Renal cortical epithelial cell (primary cell): ENCODE measurements at regions not wholly inside any gene's neighbourhood (a gene's known extent, or its start where the extent isn't known, plus 50 kb on each side); places are given as distances from the start of the nearest gene placed in this dataset.
"Not testable (repeated sequence)": the region's sequence is repeated elsewhere in the genome, so short reads cannot be mapped to it uniquely, and the experiment has no call there.

ENCODE experiments used
- DNase-seq: peaks from one replicate; pipeline ENCODE4 v3.0.0-alpha.2; 2011; ENCODE audit warnings: low read depth

DNA sequence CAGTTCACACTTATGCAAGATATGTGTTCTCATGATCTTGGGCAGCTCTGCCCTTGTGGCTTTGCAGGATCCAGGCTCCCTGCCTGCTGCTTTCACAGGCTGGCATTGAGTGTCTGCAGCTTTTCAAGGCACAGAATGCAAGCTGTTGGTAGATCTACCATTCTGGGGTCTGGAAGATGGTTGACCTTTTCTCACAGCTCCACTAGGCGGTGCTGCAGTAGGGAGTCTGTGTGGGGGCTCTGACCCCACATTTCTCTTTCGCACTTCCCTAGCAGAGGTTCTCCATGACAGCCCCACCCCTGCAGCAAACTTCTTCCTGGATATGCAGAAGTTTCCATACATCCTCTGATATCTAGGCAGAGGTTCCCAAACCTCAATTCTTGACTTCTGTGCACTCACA is 500.5 kb downstream of the BRINP3 start:
- no peak for DNase-seq

DNA sequence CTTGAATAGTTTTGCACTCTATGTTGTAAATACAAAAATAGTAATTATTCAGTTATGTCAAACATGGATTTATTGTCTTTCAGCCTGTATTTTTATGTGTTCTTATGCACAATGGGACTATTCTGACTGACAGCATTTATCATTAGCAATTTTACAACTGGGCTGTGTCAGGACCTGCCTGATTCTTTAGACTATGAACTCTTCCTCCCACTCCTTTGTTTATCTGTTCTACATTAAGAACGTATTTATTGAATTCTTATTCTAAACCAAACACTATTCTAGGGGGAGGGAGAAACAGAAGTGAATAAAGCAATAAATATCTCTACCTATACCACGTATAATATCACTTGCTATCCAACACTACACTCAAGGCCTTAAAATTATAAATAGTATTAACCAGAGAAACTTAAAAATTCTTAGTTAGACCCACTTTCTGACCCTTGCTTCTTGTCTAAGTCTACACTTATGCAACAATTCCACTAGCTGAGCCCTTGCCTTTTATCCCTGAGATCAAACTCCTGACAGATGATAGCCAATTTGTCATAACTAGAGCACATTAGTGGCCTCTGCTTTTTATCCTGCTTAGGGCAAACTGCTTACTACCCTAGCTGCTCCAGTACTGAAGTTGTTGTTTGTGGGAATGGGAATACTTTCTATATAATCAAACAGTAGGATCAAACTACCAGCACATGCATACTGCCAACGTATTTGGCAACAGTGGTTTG is 494.3 kb downstream of the BRINP3 start:
- no peak for DNase-seq

DNA sequence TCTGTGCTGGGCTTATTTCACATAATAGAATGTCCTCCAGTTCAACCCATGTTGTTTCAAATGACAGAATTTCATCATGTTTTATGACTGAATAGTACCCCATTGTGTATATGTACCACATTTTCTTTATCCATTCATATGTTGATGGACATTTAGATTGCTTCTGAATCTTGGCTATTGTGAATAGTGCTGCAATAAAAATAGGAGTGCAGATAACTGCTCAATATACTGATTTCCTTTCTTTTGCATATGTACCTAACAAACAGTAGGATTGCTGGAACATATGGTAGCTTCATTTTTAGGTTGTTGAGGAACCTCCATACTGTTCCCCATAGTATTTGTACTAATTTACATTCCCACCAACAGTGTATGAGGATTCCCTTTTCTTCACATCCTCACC is 491.1 kb downstream of the BRINP3 start:
- DNase-seq, result no peak

DNA sequence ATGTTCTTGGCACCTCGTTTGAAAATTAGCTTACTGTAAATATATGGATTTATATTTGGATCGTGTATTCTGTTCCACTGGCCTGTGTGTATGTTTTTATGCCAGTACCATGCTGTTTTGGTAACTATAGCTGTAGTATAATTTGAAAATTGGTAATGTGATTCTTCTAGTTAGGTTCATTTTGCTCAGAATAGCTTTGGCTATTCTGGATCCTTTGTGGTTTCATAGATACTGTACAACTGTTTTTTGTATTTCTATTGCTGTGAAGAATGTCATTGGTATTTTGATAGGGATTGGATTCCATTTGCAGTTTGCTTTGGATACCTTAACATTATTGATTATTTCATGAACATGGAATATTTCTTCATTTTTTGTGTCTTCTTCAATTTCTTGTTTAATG is 490.2 kb downstream of the BRINP3 start:
- no peak for DNase-seq

DNA sequence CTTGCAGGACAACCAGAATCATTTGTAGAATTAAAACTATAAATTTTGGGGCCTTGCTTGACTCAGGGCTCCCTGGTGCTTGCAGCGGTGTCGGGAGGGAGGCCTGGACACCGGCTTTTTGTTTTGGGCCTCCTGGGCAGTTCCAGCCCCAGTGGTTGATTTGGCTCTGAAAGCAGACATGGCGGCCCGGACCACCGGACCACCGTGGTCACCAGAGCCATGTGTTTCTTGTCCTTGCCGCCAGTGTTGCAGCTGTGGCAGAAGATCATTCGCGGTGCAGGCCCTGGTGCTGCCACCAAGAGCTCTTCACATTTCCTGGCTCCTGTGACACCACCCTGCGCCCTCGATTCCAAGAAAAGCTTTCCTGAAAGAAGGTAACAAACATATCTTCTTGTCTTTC is 484.8 kb downstream of the BRINP3 start:
- no peak for DNase-seq

DNA sequence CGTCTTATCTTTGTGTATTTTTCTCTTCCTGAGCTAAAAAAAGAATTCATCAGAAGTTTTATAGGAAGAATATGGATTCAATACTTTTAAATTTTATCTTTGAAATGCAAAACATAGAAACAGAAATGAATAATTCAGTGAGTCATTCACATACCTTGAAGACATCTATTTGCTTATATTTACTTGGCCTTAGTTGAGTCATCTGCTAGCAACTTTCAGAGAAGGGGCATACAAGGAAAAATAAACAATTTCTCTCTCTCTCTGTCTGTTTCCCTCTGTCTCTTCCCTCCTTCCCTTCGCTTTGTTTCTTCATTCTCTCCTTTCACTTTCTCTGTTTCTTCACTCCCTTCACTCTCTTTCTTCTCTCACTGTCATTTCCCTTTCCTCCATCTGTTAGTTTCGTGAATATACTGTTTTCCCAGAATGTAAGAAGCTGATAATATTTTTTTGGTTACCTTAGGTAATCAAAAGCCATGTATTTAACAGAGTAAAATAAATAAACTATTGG is 477.2 kb downstream of the BRINP3 start:
- DNase-seq, result peak; percentile 8

DNA sequence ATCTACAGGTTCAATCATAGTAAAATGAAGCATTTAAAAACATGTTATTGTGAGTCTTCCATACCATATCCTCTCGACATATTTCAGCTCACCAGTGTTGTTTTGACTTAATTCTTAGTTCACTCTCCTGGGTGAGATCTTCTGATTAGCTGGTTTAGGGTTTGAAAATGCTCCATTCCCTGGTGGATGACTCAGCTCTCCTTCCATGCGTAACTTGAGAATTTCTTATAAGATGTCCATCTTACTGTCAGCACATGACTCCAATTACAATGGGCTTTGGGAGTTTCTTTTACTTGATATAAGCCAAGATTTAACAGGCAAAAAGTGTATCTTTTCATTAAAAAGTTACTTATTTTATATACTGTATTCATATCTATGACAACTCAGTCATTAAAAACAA is 476.5 kb downstream of the BRINP3 start:
- DNase-seq, result peak; percentile 25

DNA sequence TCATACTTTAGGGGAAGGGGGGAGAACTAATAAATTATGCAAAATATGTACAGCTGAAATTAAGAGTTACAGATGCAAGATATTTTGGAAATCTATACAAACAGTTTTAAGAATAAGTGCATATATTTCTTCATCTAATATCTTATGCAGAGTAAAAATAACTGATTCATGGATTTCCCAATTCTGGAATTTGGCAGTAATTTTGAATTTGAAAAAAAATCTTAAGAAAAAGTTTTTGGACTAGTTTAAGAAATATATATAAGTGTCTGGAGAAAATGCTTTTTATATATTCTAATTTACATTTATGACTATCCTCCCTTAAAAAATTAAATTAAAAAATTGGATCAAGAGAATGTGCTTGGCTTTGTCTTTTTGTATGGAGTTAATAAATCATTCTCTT is 474.3 kb downstream of the BRINP3 start:
- no peak for DNase-seq

DNA sequence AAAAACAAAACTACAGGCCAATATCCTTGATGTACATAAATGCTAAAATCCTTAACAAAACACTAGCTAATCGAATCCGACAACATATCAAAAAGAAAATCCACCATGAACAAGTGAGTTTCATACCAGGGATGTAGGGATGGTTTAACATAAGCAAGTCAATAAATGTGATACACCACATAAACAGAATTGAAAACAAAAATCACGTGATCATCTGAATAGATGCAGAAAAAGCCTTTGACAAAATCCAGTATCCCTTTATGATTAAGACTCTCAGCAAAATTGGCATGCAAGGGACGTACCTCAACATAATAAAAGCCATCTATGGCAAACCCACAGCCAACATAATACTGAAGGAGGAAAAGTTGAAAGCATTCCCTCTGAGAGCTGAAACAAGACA is 466.1 kb downstream of the BRINP3 start:
- DNase-seq, result no peak

DNA sequence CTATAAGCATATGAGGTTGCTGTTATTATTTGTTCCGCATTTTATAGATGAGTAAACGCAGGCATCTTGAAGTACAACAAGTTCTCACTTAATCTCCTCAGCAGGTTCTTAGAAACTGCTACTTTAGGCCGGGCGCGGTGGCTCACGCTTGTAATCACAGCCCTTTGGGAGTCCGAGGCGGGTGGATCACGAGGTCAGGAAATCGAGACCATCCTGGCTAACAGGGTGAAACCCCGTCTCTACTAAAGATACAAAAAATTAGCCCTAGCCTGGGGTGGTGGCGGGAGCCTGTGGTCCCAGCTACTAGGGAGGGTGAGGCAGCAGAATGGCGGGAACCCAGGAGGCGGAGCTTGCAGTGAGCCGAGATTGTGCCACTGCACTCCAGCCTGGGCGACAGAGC is 458.5 kb downstream of the BRINP3 start:
- DNase-seq, result not testable (repeated sequence)

DNA sequence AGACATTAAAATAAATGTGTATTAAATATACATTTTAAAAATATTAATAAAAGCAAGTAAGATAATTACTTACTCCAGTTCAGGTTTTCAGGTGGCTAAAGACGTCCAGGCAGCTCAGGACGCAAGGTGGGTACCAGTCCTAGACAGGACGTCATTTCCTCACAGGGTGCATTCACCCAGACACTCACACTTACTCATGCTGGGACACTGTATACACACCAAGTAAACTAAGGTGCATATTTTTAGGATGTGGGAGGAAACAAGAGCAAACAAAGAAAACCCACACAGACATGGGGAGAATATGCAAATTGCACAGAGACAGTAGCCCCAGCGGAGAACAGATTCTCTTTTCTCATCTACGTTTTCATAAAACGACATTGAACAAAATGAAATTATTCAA is 457.9 kb downstream of the BRINP3 start:
- DNase-seq, result no peak

DNA sequence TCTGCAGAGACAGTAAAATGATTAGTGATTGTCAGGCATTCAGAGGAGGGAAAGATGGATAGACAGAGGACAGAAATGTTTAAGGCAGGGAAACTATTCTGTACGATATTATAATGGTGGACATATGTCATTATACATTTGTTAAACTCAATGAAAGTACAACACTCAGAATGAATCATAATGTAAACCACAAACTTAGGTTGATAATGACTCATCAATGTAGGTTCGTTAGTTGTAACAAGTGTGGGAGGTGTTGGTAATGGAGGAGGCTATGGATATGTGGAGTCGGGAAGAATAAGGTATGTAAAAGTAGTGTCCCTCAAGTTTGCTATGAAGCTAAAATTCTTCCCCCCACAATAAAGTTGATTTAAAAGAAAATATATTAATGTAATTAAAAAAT is 455.0 kb downstream of the BRINP3 start:
- peak; percentile 43 for DNase-seq

DNA sequence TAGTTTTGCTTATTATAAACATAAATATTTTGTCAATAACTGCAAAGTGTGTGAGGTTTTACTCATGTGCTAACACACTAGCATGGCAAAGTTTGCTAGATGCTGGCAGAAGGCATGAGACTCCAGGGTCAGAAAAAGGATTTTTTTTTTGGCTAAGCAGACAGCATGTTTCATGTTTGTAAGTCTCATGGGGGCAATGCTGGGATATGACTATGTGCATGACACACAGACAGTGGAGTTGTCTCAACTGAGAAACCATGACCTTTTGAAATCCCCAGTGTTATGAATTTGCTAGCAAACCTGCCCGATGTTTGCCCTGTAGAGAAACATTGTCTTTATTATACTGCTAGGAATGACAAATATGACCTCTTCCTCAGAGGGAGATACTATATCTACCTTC is 448.2 kb downstream of the BRINP3 start:
- DNase-seq, result no peak

DNA sequence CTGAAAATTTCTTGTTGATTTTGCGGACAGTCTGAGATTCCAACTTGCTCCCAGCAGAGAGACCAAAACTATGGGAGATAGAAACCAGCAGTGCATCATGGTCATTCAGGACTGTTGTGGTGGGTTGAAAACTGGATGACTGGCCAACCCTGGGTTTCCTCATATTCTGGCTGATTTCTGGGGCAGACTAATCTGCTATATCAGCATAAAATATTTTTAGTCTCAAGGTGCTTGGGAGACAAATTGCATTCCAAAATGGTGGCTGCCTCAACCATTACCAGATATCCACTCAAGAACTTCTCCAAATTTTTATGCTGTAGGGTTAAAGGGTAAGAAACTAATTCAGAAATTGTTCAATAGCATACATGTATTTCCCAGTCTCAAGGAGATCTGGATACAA is 434.0 kb downstream of the BRINP3 start:
- no peak for DNase-seq

DNA sequence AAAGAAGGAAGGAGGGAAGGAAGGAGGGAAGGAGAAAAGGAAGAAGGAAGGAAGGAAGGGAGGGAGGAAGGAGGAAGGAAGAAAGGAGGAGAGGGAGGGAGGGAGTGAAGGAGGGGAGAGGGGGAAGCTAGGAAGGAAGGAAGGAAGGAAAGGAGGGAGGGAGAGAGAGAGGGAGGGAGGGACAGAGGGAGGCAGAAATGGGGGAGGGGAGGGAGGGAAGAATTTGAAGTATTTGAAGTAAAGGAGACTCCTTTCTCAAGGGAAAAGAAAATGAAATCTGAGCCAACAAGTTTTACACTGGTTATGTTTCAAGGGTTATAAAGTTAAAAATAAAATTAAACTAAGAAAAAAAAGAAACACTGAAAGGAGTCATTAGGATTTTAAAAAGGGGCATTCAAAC is 431.4 kb downstream of the BRINP3 start:
- DNase-seq, result no peak
